GM21528 (cell line): ENCODE measurements at regions not wholly inside any gene's neighbourhood (a gene's known extent, or its start where the extent isn't known, plus 50 kb on each side); places are given as distances from the start of the nearest gene placed in this dataset.

Experiments used
- ATAC-seq: cut with Tn5 transposase; IDR thresholded peaks from one replicate; pipeline ENCODE4 v1.9.1; 2021; ENCODE audit warnings: mild to moderate bottlenecking, moderate library complexity; ENCODE audit not compliant: unreplicated experiment, low FRiP score

- no peak for ATAC-seq
Observed at GRCh38 chr2:41127351-41127750, 675.5 kb upstream of the SLC8A1 start.

- no peak for ATAC-seq
Observed at GRCh38 chr2:41129988-41130387, 678.1 kb upstream of the SLC8A1 start.

- no peak for ATAC-seq
Observed at GRCh38 chr2:41137031-41137430, 685.1 kb upstream of the SLC8A1 start.

- no peak for ATAC-seq
Observed at GRCh38 chr2:41141146-41141791, 689.4 kb upstream of the SLC8A1 start.

GRCh38 chr2:41142478-41142877, 690.6 kb upstream of the SLC8A1 start:
- ATAC-seq: no peak

GRCh38 chr2:41145066-41145465, 693.2 kb upstream of the SLC8A1 start:
- no peak for ATAC-seq

- no peak for ATAC-seq
Observed at GRCh38 chr2:41149054-41149453, 697.2 kb upstream of the SLC8A1 start.

- no peak for ATAC-seq
Observed at GRCh38 chr2:41151746-41152145, 699.9 kb upstream of the SLC8A1 start.

- ATAC-seq: no peak
Observed at GRCh38 chr2:41152318-41152717, 700.4 kb upstream of the SLC8A1 start.

- no peak for ATAC-seq
Observed at GRCh38 chr2:41160439-41160838, 708.5 kb upstream of the SLC8A1 start.

- ATAC-seq: no peak
Observed at GRCh38 chr2:41167014-41167413, 715.1 kb upstream of the SLC8A1 start.

GRCh38 chr2:41169744-41170143, 717.9 kb upstream of the SLC8A1 start:
- no peak for ATAC-seq

GRCh38 chr2:41170589-41170988, 718.7 kb upstream of the SLC8A1 start:
- ATAC-seq: no peak

- ATAC-seq: no peak
Observed at GRCh38 chr2:41180387-41180786, 728.5 kb upstream of the SLC8A1 start.

GRCh38 chr2:41182961-41183360, 731.1 kb upstream of the SLC8A1 start:
- ATAC-seq: no peak

GRCh38 chr2:41187376-41188122, 735.7 kb upstream of the SLC8A1 start:
- ATAC-seq: no peak

- no peak for ATAC-seq
Observed at GRCh38 chr2:41194230-41194629, 742.3 kb upstream of the SLC8A1 start.

- no peak for ATAC-seq
Observed at GRCh38 chr2:41197781-41198180, 745.9 kb upstream of the SLC8A1 start.

- no peak for ATAC-seq
Observed at GRCh38 chr2:41199334-41199733, 747.4 kb upstream of the SLC8A1 start.

- no peak for ATAC-seq
Observed at GRCh38 chr2:41204315-41204714, 752.4 kb upstream of the SLC8A1 start.

- no peak for ATAC-seq
Observed at GRCh38 chr2:41206004-41206403, 754.1 kb upstream of the SLC8A1 start.

- no peak for ATAC-seq
Observed at GRCh38 chr2:41207578-41207977, 755.7 kb upstream of the SLC8A1 start.
